ENCODE measurements at regions not wholly inside any gene's neighbourhood (a gene's known extent, or its start where the extent isn't known, plus 50 kb on each side); places are given as distances from the start of the nearest gene placed in this dataset.

- DNase-seq: no peak
These were observed 365.7 kb downstream of the FGF13 start for GRCh38 chrX:138345801-138346200.

- DNase-seq: no peak
These were observed 362.2 kb downstream of the FGF13 start for GRCh38 chrX:138349351-138349750.

- DNase-seq: no peak
These were observed 332.6 kb downstream of the FGF13 start for GRCh38 chrX:138378876-138379275.

- no peak for DNase-seq
These were observed 303.4 kb downstream of the FGF13 start for GRCh38 chrX:138408101-138408500.

GRCh38 chrX:138411048-138411447 is 300.5 kb downstream of the FGF13 start:
- no peak for DNase-seq
